ENCODE measurements at regions not wholly inside any gene's neighbourhood (a gene's known extent, or its start where the extent isn't known, plus 50 kb on each side); places are given as distances from the start of the nearest gene placed in this dataset.

GRCh38 chr7:35551321-35552081 lies 143.4 kb downstream of the HERPUD2 start (continued):
- TF ChIP-seq ESRRG (CRISPR knock-in tag; IDR thresholded peaks at IDR 0.05), result no peak

- ATAC-seq, result no peak
- TF ChIP-seq CSDC2 (CRISPR knock-in tag; IDR thresholded peaks at IDR 0.05) (no peak), ARNTL (CRISPR knock-in tag; IDR thresholded peaks at IDR 0.05; ENCODE audit: borderline replicate concordance, low read depth) (no peak), ZFP3 (CRISPR knock-in tag; IDR thresholded peaks at IDR 0.05) (no peak), TCF4 (CRISPR knock-in tag; IDR thresholded peaks at IDR 0.05; ENCODE audit: borderline replicate concordance) (no peak)
Measured at GRCh38 chr7:35550831-35551230, 144.1 kb downstream of the HERPUD2 start.

- no peak for ATAC-seq
- TF ChIP-seq ARNTL (CRISPR knock-in tag; IDR thresholded peaks at IDR 0.05; ENCODE audit: borderline replicate concordance, low read depth), result no peak
- TF ChIP-seq OSR1 (CRISPR knock-in tag; IDR thresholded peaks at IDR 0.05), result no peak
- no peak for TF ChIP-seq ZNF70 (CRISPR knock-in tag; IDR thresholded peaks at IDR 0.05)
- no peak for TF ChIP-seq ZNF8 (CRISPR knock-in tag; IDR thresholded peaks at IDR 0.05)
- TF ChIP-seq, protein P1, sequence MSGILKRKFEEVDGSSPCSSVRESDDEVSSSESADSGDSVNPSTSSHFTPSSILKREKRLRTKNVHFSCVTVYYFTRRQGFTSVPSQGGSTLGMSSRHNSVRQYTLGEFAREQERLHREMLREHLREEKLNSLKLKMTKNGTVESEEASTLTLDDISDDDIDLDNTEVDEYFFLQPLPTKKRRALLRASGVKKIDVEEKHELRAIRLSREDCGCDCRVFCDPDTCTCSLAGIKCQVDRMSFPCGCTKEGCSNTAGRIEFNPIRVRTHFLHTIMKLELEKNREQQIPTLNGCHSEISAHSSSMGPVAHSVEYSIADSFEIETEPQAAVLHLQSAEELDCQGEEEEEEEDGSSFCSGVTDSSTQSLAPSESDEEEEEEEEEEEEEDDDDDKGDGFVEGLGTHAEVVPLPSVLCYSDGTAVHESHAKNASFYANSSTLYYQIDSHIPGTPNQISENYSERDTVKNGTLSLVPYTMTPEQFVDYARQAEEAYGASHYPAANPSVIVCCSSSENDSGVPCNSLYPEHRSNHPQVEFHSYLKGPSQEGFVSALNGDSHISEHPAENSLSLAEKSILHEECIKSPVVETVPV (CRISPR knock-in tag; IDR thresholded peaks at IDR 0.05), result no peak
- TF ChIP-seq BACH2 (CRISPR knock-in tag; IDR thresholded peaks at IDR 0.05; ENCODE audit: borderline replicate concordance), result no peak
- no peak for TF ChIP-seq TSHZ2 (CRISPR knock-in tag; IDR thresholded peaks at IDR 0.05)
- TF ChIP-seq, protein P2, sequence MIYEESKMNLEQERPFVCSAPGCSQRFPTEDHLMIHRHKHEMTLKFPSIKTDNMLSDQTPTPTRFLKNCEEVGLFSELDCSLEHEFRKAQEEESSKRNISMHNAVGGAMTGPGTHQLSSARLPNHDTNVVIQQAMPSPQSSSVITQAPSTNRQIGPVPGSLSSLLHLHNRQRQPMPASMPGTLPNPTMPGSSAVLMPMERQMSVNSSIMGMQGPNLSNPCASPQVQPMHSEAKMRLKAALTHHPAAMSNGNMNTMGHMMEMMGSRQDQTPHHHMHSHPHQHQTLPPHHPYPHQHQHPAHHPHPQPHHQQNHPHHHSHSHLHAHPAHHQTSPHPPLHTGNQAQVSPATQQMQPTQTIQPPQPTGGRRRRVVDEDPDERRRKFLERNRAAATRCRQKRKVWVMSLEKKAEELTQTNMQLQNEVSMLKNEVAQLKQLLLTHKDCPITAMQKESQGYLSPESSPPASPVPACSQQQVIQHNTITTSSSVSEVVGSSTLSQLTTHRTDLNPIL (CRISPR knock-in tag; IDR thresholded peaks at IDR 0.05; ENCODE audit: low read depth), result no peak
- TF ChIP-seq ISL1 (CRISPR knock-in tag; IDR thresholded peaks at IDR 0.05), result no peak
- no peak for TF ChIP-seq PPARA (CRISPR knock-in tag; IDR thresholded peaks at IDR 0.05; ENCODE audit: borderline replicate concordance)
Measured at GRCh38 chr7:35549781-35550180, 145.2 kb downstream of the HERPUD2 start.

GRCh38 chr7:35548291-35548690 lies 146.6 kb downstream of the HERPUD2 start:
- TF ChIP-seq ZNF8 (CRISPR knock-in tag; IDR thresholded peaks at IDR 0.05) (no peak), ZNF70 (CRISPR knock-in tag; IDR thresholded peaks at IDR 0.05) (no peak), ZFP3 (CRISPR knock-in tag; IDR thresholded peaks at IDR 0.05) (no peak), TCF4 (CRISPR knock-in tag; IDR thresholded peaks at IDR 0.05; ENCODE audit: borderline replicate concordance) (no peak), ZC3H10 (CRISPR knock-in tag; IDR thresholded peaks at IDR 0.05) (no peak), RARB (CRISPR knock-in tag; IDR thresholded peaks at IDR 0.05) (no peak), ZNF565 (CRISPR knock-in tag; conservative IDR thresholded peaks at IDR 0.05; ENCODE audit: low read depth) (no peak), SNAI2 (CRISPR knock-in tag; IDR thresholded peaks at IDR 0.05) (no peak), TOX (CRISPR knock-in tag; IDR thresholded peaks at IDR 0.05; ENCODE audit: borderline replicate concordance) (no peak), BACH2 (CRISPR knock-in tag; IDR thresholded peaks at IDR 0.05; ENCODE audit: borderline replicate concordance) (no peak)
- TF ChIP-seq, protein P3, sequence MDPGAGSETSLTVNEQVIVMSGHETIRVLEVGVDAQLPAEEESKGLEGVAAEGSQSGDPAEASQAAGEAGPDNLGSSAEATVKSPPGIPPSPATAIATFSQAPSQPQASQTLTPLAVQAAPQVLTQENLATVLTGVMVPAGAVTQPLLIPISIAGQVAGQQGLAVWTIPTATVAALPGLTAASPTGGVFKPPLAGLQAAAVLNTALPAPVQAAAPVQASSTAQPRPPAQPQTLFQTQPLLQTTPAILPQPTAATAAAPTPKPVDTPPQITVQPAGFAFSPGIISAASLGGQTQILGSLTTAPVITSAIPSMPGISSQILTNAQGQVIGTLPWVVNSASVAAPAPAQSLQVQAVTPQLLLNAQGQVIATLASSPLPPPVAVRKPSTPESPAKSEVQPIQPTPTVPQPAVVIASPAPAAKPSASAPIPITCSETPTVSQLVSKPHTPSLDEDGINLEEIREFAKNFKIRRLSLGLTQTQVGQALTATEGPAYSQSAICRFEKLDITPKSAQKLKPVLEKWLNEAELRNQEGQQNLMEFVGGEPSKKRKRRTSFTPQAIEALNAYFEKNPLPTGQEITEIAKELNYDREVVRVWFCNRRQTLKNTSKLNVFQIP (CRISPR knock-in tag; IDR thresholded peaks at IDR 0.05; ENCODE audit: borderline replicate concordance, low read depth), result no peak
- no peak for ATAC-seq
